ENCODE measurements at regions not wholly inside any gene's neighbourhood (a gene's known extent, or its start where the extent isn't known, plus 50 kb on each side); places are given as distances from the start of the nearest gene placed in this dataset.

- TF ChIP-seq, protein P1, sequence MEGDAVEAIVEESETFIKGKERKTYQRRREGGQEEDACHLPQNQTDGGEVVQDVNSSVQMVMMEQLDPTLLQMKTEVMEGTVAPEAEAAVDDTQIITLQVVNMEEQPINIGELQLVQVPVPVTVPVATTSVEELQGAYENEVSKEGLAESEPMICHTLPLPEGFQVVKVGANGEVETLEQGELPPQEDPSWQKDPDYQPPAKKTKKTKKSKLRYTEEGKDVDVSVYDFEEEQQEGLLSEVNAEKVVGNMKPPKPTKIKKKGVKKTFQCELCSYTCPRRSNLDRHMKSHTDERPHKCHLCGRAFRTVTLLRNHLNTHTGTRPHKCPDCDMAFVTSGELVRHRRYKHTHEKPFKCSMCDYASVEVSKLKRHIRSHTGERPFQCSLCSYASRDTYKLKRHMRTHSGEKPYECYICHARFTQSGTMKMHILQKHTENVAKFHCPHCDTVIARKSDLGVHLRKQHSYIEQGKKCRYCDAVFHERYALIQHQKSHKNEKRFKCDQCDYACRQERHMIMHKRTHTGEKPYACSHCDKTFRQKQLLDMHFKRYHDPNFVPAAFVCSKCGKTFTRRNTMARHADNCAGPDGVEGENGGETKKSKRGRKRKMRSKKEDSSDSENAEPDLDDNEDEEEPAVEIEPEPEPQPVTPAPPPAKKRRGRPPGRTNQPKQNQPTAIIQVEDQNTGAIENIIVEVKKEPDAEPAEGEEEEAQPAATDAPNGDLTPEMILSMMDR (IDR thresholded peaks at IDR 0.05), result no peak
- TF ChIP-seq POLR2A (IDR thresholded peaks at IDR 0.05), result no peak
- TF ChIP-seq POLR2AphosphoS5 (IDR thresholded peaks at IDR 0.05), result no peak
- no peak for TF ChIP-seq EP300 (IDR thresholded peaks at IDR 0.05)
- intact Hi-C loops (cut with DNase I; ENCODE audit: low total_unique reads), result no loop called here
- Histone ChIP-seq H3K4me3 (no peak overlapping the region), H3K27me3 (no peaks in the 10 kb centered on the region), H3K4me1 (peaks cover 16 to 54% (median 24%) of the 10 kb centered on the region in 4 donors), H3K9me3 (no peaks in the 10 kb centered on the region), H3K27ac (no peak overlapping the region), H3K36me3 (no peaks in the 10 kb centered on the region)
- WGBS, 5 donors, result 53 to 81% (median 77%) methylated on average over 6 of the region's 6 CpGs
- no peak for DNase-seq
These were observed 200.3 kb upstream of the ID2 start for GRCh38 chr2:8481463-8482009.

GRCh38 chr2:8482432-8482831 lies 199.4 kb upstream of the ID2 start:
- 77 to 91% (median 87%) methylated on average over 4 of the region's 4 CpGs for WGBS, 5 donors
- Histone ChIP-seq H3K4me3 (no peak overlapping the region), H3K36me3 (no peaks in the 10 kb centered on the region), H3K27ac (no peak overlapping the region), H3K9me3 (no peaks in the 10 kb centered on the region), H3K27me3 (peaks cover 0 to 3% (median 0%) of the 10 kb centered on the region in 3 donors), H3K4me1 (peaks cover 12 to 50% (median 20%) of the 10 kb centered on the region in 4 donors)
- intact Hi-C loops (cut with DNase I; ENCODE audit: low total_unique reads), result no loop called here
- no peak for DNase-seq
- no peak for TF ChIP-seq POLR2A (IDR thresholded peaks at IDR 0.05)
- TF ChIP-seq, protein P1 (IDR thresholded peaks at IDR 0.05), result no peak
- no peak for TF ChIP-seq EP300 (IDR thresholded peaks at IDR 0.05)
- TF ChIP-seq POLR2AphosphoS5 (IDR thresholded peaks at IDR 0.05), result no peak

DNA sequence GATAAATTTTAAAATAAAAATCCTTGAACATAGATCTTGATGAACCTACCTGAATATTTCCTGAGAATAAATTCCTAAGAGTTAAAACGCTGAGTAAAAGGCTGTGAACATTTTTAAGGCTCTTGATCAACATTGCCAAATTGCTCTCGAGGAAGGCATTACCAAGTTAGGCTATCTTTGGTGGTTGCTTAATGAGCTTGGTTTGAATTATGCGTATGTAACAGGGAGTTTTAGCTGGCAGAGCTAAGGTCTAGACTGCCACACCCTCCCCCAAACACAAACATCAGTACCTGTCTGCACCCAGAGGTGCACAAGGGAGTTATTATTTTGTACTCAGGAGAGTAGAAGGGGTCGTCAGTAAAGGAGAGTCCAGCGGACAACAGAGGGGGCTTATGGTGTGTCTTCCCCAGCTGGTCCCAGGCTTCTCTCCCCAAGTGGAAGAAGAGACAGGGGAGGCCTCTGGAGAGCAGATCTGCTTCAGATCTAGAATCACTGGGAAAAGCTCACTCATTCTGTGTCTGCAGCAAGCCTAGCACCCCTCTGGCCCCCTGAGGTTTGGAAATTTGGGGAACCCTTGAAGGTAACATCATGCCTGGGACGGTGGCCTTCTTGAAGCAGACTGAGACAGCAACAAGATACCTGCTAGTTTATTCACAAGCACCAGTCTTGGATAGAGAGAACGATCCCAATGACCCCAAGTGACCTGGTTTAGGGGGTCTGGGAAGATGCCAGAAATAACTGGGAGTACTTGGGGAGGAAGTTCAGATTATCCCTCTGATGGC lies 197.2 kb upstream of the ID2 start:
- no peak overlapping the region for H3K4me3 ChIP-seq
- no peaks in the 10 kb centered on the region for H3K36me3 ChIP-seq
- intact Hi-C loops (cut with DNase I; ENCODE audit: low total_unique reads), result no loop called here
- peaks cover 0 to 17% (median 0%) of the 10 kb centered on the region in 3 donors for H3K27me3 ChIP-seq
- peaks cover under 1 to 44% (median 3%) of the 10 kb centered on the region in 4 donors for H3K4me1 ChIP-seq
- H3K9me3 ChIP-seq, result no peaks in the 10 kb centered on the region
- TF ChIP-seq POLR2AphosphoS5 (IDR thresholded peaks at IDR 0.05) (no peak), EP300 (IDR thresholded peaks at IDR 0.05) (no peak), POLR2A (IDR thresholded peaks at IDR 0.05) (no peak)
- TF ChIP-seq, protein P1 (IDR thresholded peaks at IDR 0.05), result no peak
- no peak overlapping the region for H3K27ac ChIP-seq
- DNase-seq, result no peak
- WGBS, 5 donors, result 53 to 76% (median 71%) methylated on average over 7 of the region's 7 CpGs

DNA sequence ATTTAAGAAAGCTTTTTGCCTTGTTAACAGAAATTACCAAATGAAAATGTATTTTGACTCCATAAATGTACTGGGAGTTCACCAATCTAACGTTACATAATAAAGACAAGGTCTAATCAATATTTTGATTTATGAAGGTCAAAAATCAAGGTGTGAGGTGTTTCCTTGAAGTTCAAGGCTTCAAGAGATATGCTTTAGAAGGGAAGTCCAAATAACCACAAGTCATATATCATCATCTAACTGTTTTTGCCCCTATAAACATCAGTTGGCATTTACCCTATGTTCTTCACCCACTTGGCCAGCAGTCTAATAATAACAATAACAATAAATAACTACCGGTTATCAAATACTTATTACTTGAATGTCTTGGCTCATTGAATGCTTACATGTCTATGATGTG lies 196.1 kb upstream of the ID2 start:
- H3K36me3 ChIP-seq, result no peaks in the 10 kb centered on the region
- no peak overlapping the region for H3K4me3 ChIP-seq
- DNase-seq, result no peak
- TF ChIP-seq EP300 (IDR thresholded peaks at IDR 0.05) (no peak), POLR2A (IDR thresholded peaks at IDR 0.05) (no peak), POLR2AphosphoS5 (IDR thresholded peaks at IDR 0.05) (no peak)
- TF ChIP-seq, protein P1 (IDR thresholded peaks at IDR 0.05), result no peak
- H3K9me3 ChIP-seq, result no peaks in the 10 kb centered on the region
- no peak overlapping the region for H3K27ac ChIP-seq
- H3K4me1 ChIP-seq, result peaks cover under 1 to 44% (median 6%) of the 10 kb centered on the region in 4 donors
- intact Hi-C loops (cut with DNase I; ENCODE audit: low total_unique reads), result no loop called here
- peaks cover 0 to 17% (median 0%) of the 10 kb centered on the region in 3 donors for H3K27me3 ChIP-seq
- 60 to 77% (median 66%) methylated on average over 2 of the region's 2 CpGs for WGBS, 5 donors
